Spleen (tissue), 7 donors: ENCODE measurements at regions not wholly inside any gene's neighbourhood (a gene's known extent, or its start where the extent isn't known, plus 50 kb on each side); places are given as distances from the start of the nearest gene placed in this dataset.

Experiments used
- POLR2AphosphoS5 ChIP-seq, 3 donors: sonication (generic); formaldehyde crosslinking; IDR thresholded peaks; one replicate each; pipeline ENCODE4 v1.5.1; 2017; ENCODE audit warnings: antibody characterized with exemption in 3 of 3
- TF ChIP-seq, protein P1 (sequence below), 11 experiments: fragments of 200-600 bp in 7 of 11; fragments of 450-650 bp in 4 of 11; sonication (generic) in 4 of 11; IDR thresholded peaks in 8 of 11; conservative IDR thresholded peaks in 3 of 11; 1 replicate in 7 of 11; 2 replicates in 4 of 11; pipeline versions ENCODE4 v1.4.0 to v1.8.0; 2016 to 2021; ENCODE audit warnings: antibody characterized with exemption in 11 of 11, inconsistent platforms in 4 of 11, mild to moderate bottlenecking in 1 of 11
- donor health status: DM: no; HTN: no; CAD: no; lungs with moderate emphysema.
- donor health status: DM: no; HTN: no; CAD: no.
- donor health status: DM: no; HTN: no; CAD: no.

- no peak for TF ChIP-seq POLR2AphosphoS5 (IDR thresholded peaks at IDR 0.05)
- TF ChIP-seq, protein P1, sequence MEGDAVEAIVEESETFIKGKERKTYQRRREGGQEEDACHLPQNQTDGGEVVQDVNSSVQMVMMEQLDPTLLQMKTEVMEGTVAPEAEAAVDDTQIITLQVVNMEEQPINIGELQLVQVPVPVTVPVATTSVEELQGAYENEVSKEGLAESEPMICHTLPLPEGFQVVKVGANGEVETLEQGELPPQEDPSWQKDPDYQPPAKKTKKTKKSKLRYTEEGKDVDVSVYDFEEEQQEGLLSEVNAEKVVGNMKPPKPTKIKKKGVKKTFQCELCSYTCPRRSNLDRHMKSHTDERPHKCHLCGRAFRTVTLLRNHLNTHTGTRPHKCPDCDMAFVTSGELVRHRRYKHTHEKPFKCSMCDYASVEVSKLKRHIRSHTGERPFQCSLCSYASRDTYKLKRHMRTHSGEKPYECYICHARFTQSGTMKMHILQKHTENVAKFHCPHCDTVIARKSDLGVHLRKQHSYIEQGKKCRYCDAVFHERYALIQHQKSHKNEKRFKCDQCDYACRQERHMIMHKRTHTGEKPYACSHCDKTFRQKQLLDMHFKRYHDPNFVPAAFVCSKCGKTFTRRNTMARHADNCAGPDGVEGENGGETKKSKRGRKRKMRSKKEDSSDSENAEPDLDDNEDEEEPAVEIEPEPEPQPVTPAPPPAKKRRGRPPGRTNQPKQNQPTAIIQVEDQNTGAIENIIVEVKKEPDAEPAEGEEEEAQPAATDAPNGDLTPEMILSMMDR (IDR thresholded peaks at IDR 0.05 in 8 of 11, conservative IDR thresholded peaks at IDR 0.05 in 3 of 11) = no peak
These were observed 116.9 kb upstream of the SLC25A33 start for GRCh38 chr1:9422321-9422720.
